ENCODE measurements at regions not wholly inside any gene's neighbourhood (a gene's known extent, or its start where the extent isn't known, plus 50 kb on each side); places are given as distances from the start of the nearest gene placed in this dataset.

DNA sequence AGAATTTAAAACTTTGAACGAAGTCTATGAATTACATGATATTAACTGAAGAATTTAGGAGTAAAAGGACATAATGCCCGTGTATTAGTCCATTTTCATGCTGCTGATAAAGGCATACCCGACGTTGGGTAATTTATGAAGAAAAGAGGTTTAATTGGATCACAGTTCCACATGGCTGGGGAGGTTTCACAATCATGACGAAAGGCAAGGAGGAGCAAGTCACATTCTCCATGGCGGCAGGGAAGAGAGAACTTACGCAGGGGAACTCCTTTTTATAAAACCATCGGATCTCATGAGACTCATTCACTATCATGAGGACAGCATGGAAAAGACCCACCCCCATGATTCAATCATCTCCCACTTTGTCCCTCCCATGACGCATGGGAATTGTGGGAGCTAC is 210.6 kb downstream of the CD83 start:
- Mint-ChIP-seq H3K27ac (no peak overlapping the region), H3K27me3 (no peaks in the 10 kb centered on the region), H3K4me1 (peaks cover 13% of the 10 kb centered on the region), H3K9me3 (no peaks in the 10 kb centered on the region), H3K4me3 (no peak overlapping the region)
- ATAC-seq (no peak), DNase-seq (no peak)

DNA sequence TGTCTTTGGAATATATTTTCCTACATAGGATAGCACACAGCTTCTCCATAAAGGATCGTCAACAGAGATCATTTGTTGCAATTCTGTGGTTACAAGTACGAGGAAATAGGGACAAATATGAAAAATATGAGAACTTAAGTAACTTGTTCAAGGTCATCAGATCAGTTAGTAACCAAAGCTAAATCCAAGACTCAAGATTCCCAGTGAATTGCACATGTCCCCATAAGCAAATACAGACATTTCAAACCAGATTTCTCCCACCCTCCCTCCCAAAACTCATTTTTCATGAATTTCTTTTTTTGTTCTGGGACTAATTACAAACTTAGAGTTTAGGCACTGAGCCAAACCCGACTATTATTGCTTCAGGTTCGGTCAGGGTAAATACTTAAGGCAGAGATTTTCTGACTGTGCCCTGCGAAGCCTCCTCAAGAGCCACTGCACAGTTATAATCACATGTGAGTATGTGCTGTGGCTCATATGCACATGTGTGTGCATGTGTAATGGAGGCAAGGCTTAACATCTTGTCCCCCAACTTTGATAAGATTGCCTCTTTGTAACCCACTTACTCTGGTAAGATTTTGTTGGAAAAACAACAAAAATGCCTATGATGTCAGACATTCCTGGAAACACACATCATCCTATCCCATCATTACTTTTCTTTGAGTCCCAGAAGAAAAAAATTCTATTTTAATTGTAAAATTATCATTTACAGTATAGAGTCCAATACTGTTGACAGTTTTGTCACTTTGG is 216.2 kb downstream of the CD83 start:
- Mint-ChIP-seq H3K9me3 (peaks cover 0 to 5% of the 10 kb centered on the region in 2 donors), H3K27me3 (no peaks in the 10 kb centered on the region), H3K27ac (no peak overlapping the region), H3K4me1 (no peaks in the 10 kb centered on the region), H3K4me3 (no peak overlapping the region)
- DNase-seq (no peak), ATAC-seq (no peak)

- H3K9me3 Mint-ChIP-seq, result peaks cover 0 to 5% of the 10 kb centered on the region in 2 donors
- no peaks in the 10 kb centered on the region for H3K4me1 Mint-ChIP-seq
- DNase-seq, result no peak
- H3K27me3 Mint-ChIP-seq, result no peaks in the 10 kb centered on the region
- no peak for ATAC-seq
- H3K27ac Mint-ChIP-seq, result no peak overlapping the region
- H3K4me3 Mint-ChIP-seq, result no peak overlapping the region
Measured at GRCh38 chr6:14335071-14335470, 217.5 kb downstream of the CD83 start.

- Mint-ChIP-seq H3K4me1 (no peaks in the 10 kb centered on the region), H3K27ac (no peak overlapping the region), H3K4me3 (no peak overlapping the region), H3K27me3 (no peaks in the 10 kb centered on the region), H3K9me3 (peaks cover 0 to 5% of the 10 kb centered on the region in 2 donors)
- DNase-seq, result no peak
- ATAC-seq, result no peak
Measured at GRCh38 chr6:14337152-14337551, 219.6 kb downstream of the CD83 start.

- no peak overlapping the region for H3K4me3 Mint-ChIP-seq
- H3K27ac Mint-ChIP-seq, result no peak overlapping the region
- H3K9me3 Mint-ChIP-seq, result peaks cover 0 to 5% of the 10 kb centered on the region in 2 donors
- H3K4me1 Mint-ChIP-seq, result no peaks in the 10 kb centered on the region
- ATAC-seq (no peak), DNase-seq (no peak)
- no peaks in the 10 kb centered on the region for H3K27me3 Mint-ChIP-seq
Measured at GRCh38 chr6:14339172-14339571, 221.6 kb downstream of the CD83 start.

GRCh38 chr6:14339711-14340584 is 222.4 kb downstream of the CD83 start:
- H3K27me3 Mint-ChIP-seq, result no peaks in the 10 kb centered on the region
- no peak overlapping the region for H3K4me3 Mint-ChIP-seq
- no peak for ATAC-seq
- DNase-seq, result no peak
- H3K4me1 Mint-ChIP-seq, result no peaks in the 10 kb centered on the region
- peaks cover 0 to 5% of the 10 kb centered on the region in 2 donors for H3K9me3 Mint-ChIP-seq
- H3K27ac Mint-ChIP-seq, result no peak overlapping the region

GRCh38 chr6:14344486-14344885 is 226.9 kb downstream of the CD83 start:
- ATAC-seq (no peak), DNase-seq (no peak)

GRCh38 chr6:14348389-14348788 is 230.8 kb downstream of the CD83 start:
- ATAC-seq, result no peak
- Mint-ChIP-seq H3K9me3 (peaks cover 4 to 15% of the 10 kb centered on the region in 2 donors), H3K4me1 (peaks cover 9% of the 10 kb centered on the region), H3K27ac (no peak overlapping the region), H3K27me3 (no peaks in the 10 kb centered on the region), H3K4me3 (no peak overlapping the region)
- DNase-seq, result no peak

More at GRCh38 chr6:14344486-14344885, 226.9 kb downstream of the CD83 start:
- Mint-ChIP-seq H3K9me3 (no peaks in the 10 kb centered on the region), H3K27me3 (no peaks in the 10 kb centered on the region), H3K4me3 (no peak overlapping the region), H3K27ac (no peak overlapping the region), H3K4me1 (no peaks in the 10 kb centered on the region)

GRCh38 chr6:14349507-14349906 is 231.9 kb downstream of the CD83 start:
- Mint-ChIP-seq H3K27me3 (no peaks in the 10 kb centered on the region), H3K9me3 (peaks cover 4 to 15% of the 10 kb centered on the region in 2 donors), H3K27ac (peak overlapping the region in 1 of 2 donors; percentile 51), H3K4me1 (peaks cover 20% of the 10 kb centered on the region), H3K4me3 (no peak overlapping the region)
- ATAC-seq, result no peak
- DNase-seq, result no peak

DNA sequence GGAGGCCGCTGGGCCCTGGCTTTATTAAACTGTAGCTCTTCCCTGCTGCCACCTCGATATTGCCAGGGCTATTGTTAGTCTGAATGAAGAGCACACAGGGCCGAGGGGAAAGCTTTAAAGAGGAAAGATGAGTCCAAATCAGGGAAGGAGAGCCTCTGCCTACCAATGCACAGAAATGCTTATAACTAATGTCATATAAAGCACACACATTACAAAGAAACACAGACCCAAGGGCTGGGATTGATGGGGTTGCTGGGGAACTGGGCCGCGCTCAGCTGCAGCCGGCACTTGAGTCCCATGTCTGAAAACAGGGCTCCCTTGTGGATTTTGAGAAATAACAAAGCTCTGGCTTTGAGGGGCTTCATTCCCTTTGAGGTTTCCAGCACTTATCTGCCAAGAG is 232.6 kb downstream of the CD83 start:
- Mint-ChIP-seq H3K4me3 (no peak overlapping the region), H3K27ac (no peak overlapping the region), H3K9me3 (peaks cover 4 to 15% of the 10 kb centered on the region in 2 donors), H3K27me3 (no peaks in the 10 kb centered on the region), H3K4me1 (peaks cover 27% of the 10 kb centered on the region)
- no peak for ATAC-seq
- no peak for DNase-seq

DNA sequence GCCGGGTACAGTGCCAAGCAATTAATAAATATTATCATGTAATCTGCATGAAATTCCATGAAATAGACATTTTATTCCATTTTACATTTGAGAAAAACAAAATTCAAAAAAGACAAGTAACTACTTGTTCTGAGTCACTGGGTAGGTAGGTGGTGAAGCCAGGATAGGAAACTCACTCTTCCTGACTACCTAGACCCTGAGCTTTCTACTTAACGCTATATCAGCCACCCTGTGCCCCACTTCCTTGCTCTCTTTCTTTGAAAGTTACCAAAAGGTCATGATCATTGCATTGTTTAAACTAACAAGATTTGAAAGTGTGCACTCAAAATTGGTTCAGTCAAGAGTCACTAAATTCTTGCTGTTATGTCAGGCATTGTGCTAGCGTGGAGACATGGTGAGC is 235.7 kb downstream of the CD83 start:
- Mint-ChIP-seq H3K4me3 (no peak overlapping the region), H3K27me3 (no peaks in the 10 kb centered on the region), H3K9me3 (peaks cover 9 to 15% of the 10 kb centered on the region in 2 donors), H3K4me1 (peaks cover 29% of the 10 kb centered on the region), H3K27ac (no peak overlapping the region)
- DNase-seq (no peak), ATAC-seq (no peak)

DNA sequence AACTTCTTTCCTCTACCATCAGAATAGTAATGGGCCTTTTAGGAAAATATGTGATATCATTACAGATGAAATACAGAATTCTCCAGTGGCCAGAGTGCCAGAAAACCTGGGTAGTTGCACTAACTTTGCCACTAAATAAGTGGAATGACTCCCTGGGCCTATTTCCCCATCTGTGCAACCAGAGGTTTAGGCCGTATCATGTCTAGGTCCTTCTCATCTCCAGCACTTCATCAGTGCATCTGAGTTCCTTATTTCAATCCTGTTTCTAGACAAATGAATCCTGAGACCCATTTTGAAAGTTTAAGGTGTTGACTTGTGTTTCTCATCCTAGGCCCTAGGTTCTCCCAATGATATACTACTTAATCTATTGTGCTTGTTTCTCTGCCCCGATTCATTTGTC is 236.2 kb downstream of the CD83 start:
- Mint-ChIP-seq H3K4me3 (no peak overlapping the region), H3K4me1 (peaks cover 29% of the 10 kb centered on the region), H3K27me3 (no peaks in the 10 kb centered on the region), H3K9me3 (peaks cover 9 to 15% of the 10 kb centered on the region in 2 donors), H3K27ac (no peak overlapping the region)
- ATAC-seq, result no peak
- no peak for DNase-seq

GRCh38 chr6:14354919-14355572 is 237.5 kb downstream of the CD83 start:
- ATAC-seq (peak; percentile 60), DNase-seq (peak in 1 of 2 donors; percentile 21)
- H3K4me3 Mint-ChIP-seq, result no peak overlapping the region
- H3K9me3 Mint-ChIP-seq, result peaks cover 9 to 15% of the 10 kb centered on the region in 2 donors
- no peaks in the 10 kb centered on the region for H3K27me3 Mint-ChIP-seq
- no peak overlapping the region for H3K27ac Mint-ChIP-seq
- H3K4me1 Mint-ChIP-seq, result peaks cover 29% of the 10 kb centered on the region

GRCh38 chr6:14359438-14359837 is 241.9 kb downstream of the CD83 start:
- Mint-ChIP-seq H3K27me3 (no peaks in the 10 kb centered on the region), H3K4me1 (peaks cover 16% of the 10 kb centered on the region), H3K4me3 (no peak overlapping the region), H3K9me3 (peaks cover 0 to 5% of the 10 kb centered on the region in 2 donors), H3K27ac (no peak overlapping the region)
- ATAC-seq (no peak), DNase-seq (no peak)

DNA sequence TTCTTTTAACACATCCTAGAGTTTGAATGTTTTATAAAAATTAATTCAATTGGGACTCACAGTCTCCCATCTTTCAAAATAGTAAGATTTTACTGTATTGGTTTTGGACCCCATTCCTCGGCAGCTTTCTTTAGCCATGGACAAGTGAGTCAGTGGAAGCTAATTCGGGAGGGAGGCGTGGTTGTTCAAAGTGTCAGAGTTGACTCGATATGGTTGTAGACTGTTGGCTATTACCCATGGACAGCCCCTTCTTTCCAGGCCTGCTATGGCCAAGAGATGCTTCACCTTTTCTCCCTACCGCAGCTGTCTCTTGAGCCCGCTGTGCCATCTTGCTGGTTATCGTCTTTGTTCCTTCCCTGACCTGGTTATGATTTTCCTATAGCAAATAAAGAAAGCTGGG is 243.0 kb downstream of the CD83 start:
- H3K4me1 Mint-ChIP-seq, result peaks cover 7% of the 10 kb centered on the region
- H3K27me3 Mint-ChIP-seq, result no peaks in the 10 kb centered on the region
- DNase-seq, result no peak
- H3K4me3 Mint-ChIP-seq, result no peak overlapping the region
- ATAC-seq, result no peak
- no peak overlapping the region for H3K27ac Mint-ChIP-seq
- peaks cover 0 to 1% of the 10 kb centered on the region in 2 donors for H3K9me3 Mint-ChIP-seq

DNA sequence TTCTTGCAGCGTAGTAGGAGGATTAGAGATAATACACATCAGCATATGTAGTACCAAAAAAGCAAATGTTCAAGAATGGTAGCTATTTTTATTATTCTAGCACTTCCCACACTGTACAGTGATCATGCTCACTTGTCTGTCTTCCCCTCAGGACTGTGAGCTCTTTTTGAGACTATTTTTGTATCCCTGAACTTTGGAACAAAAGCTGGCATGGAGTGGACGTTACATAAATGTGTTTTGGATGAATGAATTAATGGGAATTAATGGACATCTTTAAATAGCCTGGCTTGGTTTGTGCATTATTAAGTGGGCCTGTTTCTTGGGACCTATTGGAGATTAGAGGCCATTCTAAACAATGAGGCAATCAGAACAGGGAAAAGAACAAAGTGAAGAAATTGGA is 243.7 kb downstream of the CD83 start:
- Mint-ChIP-seq H3K27me3 (no peaks in the 10 kb centered on the region), H3K9me3 (no peaks in the 10 kb centered on the region), H3K4me1 (peaks cover 7% of the 10 kb centered on the region), H3K4me3 (no peak overlapping the region), H3K27ac (no peak overlapping the region)
- ATAC-seq, result no peak
- no peak for DNase-seq

Data from stimulated activated naive CD8-positive, alpha-beta T cell treated with anti-CD3 and anti-CD28 coated beads, Interleukin-15, amount 100 ng/mL, for 72 hours (primary cell).